Adrenal gland (tissue), 9 donors: ENCODE measurements at regions not wholly inside any gene's neighbourhood (a gene's known extent, or its start where the extent isn't known, plus 50 kb on each side); places are given as distances from the start of the nearest gene placed in this dataset.

Experiments used
- DNase-seq, 7 donors: peaks; one replicate each; pipeline ENCODE4 v3.0.0-alpha.2; 2019 to 2020
- H3K27ac ChIP-seq, 5 donors: fragments of 200-600 bp; sonication (generic) in 4 of 5; 1 replicate in 3 of 5; 2 replicates in 2 of 5; pipeline versions ENCODE4 v1.5.1 to v1.8.0; 2016 to 2020; ENCODE audit warnings: mild to moderate bottlenecking in 1 of 5
- H3K27me3 ChIP-seq: fragments of 200-600 bp; 2 replicates; pipeline ENCODE4 v1.8.0; 2021
- H3K36me3 ChIP-seq, 2 donors: fragments of 200-600 bp; replicated peaks in 1 of 2; 1 replicate in 1 of 2; 2 replicates in 1 of 2; pipeline versions ENCODE4 v1.5.1 to v1.8.0; 2018 to 2022
- H3K4me1 ChIP-seq, 2 donors: fragments of 200-600 bp; replicated peaks in 1 of 2; 1 replicate in 1 of 2; 2 replicates in 1 of 2; pipeline versions ENCODE4 v1.5.1 to v1.8.0; 2018 to 2021
- H3K4me3 ChIP-seq, 4 donors: fragments of 200-600 bp; sonication (generic) in 3 of 4; one replicate each; pipeline ENCODE4 v1.5.1; 2016 to 2018
- H3K9me3 ChIP-seq, 3 donors: fragments of 200-600 bp; sonication (generic) in 1 of 3; replicated peaks in 1 of 3; 1 replicate in 2 of 3; 2 replicates in 1 of 3; pipeline versions ENCODE4 v1.5.1 to v1.8.0; 2016 to 2021
- POLR2A ChIP-seq, 2 donors: fragments of 450-650 bp; IDR thresholded peaks; one replicate each; pipeline ENCODE4 v1.6.1; 2017; ENCODE audit warnings: antibody characterized with exemption in 2 of 2, mild to moderate bottlenecking in 2 of 2, moderate library complexity in 1 of 2
- WGBS, 4 donors: extraction: QIAGEN DNeasy Blood & Tissue Kit in 2 of 4; methylation state at CpG; one replicate each; pipeline versions ENCODE4 v1.1.5 to v1.1.7; 2013 to 2017; 5-methylcytosine and 5-hydroxymethylcytosine counted together
- intact Hi-C, 2 donors: fragments of 100-400 bp; cut with DNase I; formaldehyde crosslinking; loops; one replicate each; pipeline versions ENCODE4 v1.14.1 to v1.15.0; 2022 to 2023
- TF ChIP-seq, protein P1 (sequence below), 6 experiments: fragments of 450-650 bp in 4 of 6; fragments of 200-600 bp in 2 of 6; sonication (generic) in 1 of 6; IDR thresholded peaks; 1 replicate in 5 of 6; 2 replicates in 1 of 6; pipeline versions ENCODE4 v1.5.1 to v1.8.0; 2016 to 2021; ENCODE audit warnings: antibody characterized with exemption in 6 of 6, mild to moderate bottlenecking in 2 of 6, moderate library complexity in 1 of 6
- donor health status: healthy with polysubstance abuse.
- donor health status: Bipolar disorder and iron deficiency.
- donor health status: DM: yes; HTN: yes; CAD: no.
- donor health status: DM: no; HTN: no; CAD: no.
- donor health status: DM: no; HTN: no; CAD: no.

DNA sequence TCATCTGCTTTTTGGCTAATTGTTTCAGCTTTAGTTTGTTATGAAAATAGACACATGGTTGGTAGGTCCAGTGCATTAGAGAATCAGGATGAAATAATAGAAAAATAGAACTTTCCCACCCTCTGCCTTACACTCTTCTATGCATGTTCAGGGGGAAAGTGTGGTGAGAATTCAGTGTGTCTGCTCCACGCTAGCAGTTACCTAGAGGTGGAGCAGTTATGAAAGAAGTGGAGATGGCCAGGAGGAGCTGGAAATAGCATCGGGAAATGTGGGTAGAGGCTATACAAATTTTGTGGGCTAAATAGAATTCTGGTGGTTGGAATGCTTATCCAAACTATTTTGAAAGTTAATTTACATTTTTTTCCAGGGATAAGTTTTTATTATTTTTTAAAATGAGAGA lies 91.4 kb upstream of the MAD2L1 start:
- whole genome bisulfite sequencing, 4 donors = 81 to 87% (median 83%) methylated on average over 2 of the region's 2 CpGs
- TF ChIP-seq, protein P1, sequence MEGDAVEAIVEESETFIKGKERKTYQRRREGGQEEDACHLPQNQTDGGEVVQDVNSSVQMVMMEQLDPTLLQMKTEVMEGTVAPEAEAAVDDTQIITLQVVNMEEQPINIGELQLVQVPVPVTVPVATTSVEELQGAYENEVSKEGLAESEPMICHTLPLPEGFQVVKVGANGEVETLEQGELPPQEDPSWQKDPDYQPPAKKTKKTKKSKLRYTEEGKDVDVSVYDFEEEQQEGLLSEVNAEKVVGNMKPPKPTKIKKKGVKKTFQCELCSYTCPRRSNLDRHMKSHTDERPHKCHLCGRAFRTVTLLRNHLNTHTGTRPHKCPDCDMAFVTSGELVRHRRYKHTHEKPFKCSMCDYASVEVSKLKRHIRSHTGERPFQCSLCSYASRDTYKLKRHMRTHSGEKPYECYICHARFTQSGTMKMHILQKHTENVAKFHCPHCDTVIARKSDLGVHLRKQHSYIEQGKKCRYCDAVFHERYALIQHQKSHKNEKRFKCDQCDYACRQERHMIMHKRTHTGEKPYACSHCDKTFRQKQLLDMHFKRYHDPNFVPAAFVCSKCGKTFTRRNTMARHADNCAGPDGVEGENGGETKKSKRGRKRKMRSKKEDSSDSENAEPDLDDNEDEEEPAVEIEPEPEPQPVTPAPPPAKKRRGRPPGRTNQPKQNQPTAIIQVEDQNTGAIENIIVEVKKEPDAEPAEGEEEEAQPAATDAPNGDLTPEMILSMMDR (IDR thresholded peaks at IDR 0.05) = no peak
- TF ChIP-seq POLR2A (IDR thresholded peaks at IDR 0.05) = no peak
- Histone ChIP-seq H3K4me3 (no peak overlapping the region), H3K27me3 (no peaks in the 10 kb centered on the region), H3K9me3 (no peaks in the 10 kb centered on the region), H3K36me3 (no peaks in the 10 kb centered on the region), H3K27ac (no peak overlapping the region), H3K4me1 (no peaks in the 10 kb centered on the region)
- no peak for DNase-seq
- intact Hi-C loops = loop anchor here in 1 of 2 donors (5.0 kb wide), 1 partner anchor 934 kb away; no protein-coding TSS in a partner anchor

DNA sequence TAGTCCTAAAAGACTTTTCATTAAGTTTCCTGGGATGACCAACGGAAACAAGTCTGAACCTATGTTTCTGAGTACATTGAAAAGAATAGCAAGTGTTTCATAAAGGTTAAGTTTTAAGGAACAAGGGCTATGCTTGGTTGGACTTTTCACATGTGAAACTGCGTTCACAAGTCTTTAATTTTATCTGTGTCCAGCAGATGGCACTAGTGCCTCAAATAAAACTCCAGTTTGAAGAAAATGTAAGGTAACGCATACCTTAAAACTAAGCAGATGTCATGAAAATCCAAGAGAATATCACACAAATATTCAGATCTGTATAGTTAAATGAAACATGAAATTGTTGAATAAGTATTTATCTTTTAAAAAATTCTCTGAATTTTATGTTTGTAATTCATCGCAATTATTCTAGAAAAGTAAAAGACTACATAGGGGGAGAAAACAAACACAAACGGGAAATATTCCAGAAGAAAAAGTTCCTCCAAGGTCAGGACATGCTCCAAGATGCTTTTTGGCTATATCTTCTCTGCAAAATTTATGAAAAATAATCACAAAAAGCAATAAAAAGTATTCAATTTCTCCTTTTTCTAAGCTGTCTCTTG lies 89.6 kb upstream of the MAD2L1 start:
- Histone ChIP-seq H3K27me3 (no peaks in the 10 kb centered on the region), H3K4me3 (no peak overlapping the region), H3K27ac (no peak overlapping the region), H3K9me3 (no peaks in the 10 kb centered on the region), H3K4me1 (no peaks in the 10 kb centered on the region), H3K36me3 (no peaks in the 10 kb centered on the region)
- peak in 4 of 7 donors; percentile 14 to 29 (median 18) for DNase-seq
- TF ChIP-seq, protein P1 (IDR thresholded peaks at IDR 0.05) = peak; percentile 46 to 73 (median 66)
- no peak for TF ChIP-seq POLR2A (IDR thresholded peaks at IDR 0.05)
- 21 to 25% (median 24%) methylated on average over 5 of the region's 5 CpGs for WGBS, 4 donors
- intact Hi-C loops = loop anchor here in 1 of 2 donors (5.0 kb wide), 1 partner anchor 936 kb away; no protein-coding TSS in a partner anchor

DNA sequence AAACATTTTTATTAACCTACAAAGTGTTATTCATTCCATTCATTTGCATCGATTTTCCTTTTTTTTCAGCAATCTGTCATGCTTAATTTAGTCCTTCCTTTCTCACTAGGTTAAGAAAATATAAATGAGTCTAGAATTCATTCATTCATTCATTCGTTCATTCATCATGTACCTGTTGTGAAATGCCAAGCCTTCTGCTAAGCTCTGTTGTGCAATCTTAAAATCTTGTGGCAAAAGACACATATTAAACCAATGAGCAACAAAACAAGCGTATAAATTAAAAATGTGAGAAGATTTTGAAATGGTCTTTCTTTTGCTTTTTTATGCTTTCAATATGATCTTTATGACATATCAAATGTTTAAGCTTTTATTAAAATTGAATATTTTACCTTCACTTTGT lies 88.6 kb upstream of the MAD2L1 start:
- Histone ChIP-seq H3K27ac (no peak overlapping the region), H3K4me3 (no peak overlapping the region), H3K9me3 (no peaks in the 10 kb centered on the region), H3K4me1 (no peaks in the 10 kb centered on the region), H3K27me3 (no peaks in the 10 kb centered on the region), H3K36me3 (no peaks in the 10 kb centered on the region)
- TF ChIP-seq, protein P1 (IDR thresholded peaks at IDR 0.05) = no peak
- TF ChIP-seq POLR2A (IDR thresholded peaks at IDR 0.05) = no peak
- DNase-seq = no peak
- intact Hi-C loops = loop anchor here in 1 of 2 donors (5.0 kb wide), 1 partner anchor 937 kb away; no protein-coding TSS in a partner anchor
- 61 to 71% (median 61%) methylated on average over 3 of the region's 3 CpGs for WGBS, 4 donors

DNA sequence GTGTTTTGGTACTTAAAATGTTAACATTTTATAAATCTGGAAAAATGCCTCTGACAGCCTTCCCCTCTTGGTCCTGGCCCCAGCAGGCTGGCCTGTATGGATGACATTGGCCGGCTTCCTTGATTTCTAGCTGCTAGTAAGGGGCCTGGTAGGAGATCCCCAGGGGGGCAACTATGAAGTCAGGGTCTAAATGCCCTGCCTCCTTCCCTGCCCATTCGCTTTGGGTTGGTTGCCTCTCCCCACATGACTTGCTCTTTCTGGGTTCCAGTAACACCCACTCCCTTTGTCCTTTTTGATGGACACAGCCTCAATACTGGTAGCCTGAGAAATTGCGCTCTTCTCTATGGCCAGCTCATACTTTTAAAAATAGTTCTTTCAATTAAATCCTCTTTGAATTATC lies 78.0 kb upstream of the MAD2L1 start:
- Histone ChIP-seq H3K9me3 (no peaks in the 10 kb centered on the region), H3K27me3 (no peaks in the 10 kb centered on the region), H3K4me3 (no peak overlapping the region), H3K4me1 (no peaks in the 10 kb centered on the region), H3K27ac (no peak overlapping the region), H3K36me3 (no peaks in the 10 kb centered on the region)
- intact Hi-C loops = no loop called here
- TF ChIP-seq, protein P1 (IDR thresholded peaks at IDR 0.05) = no peak
- no peak for TF ChIP-seq POLR2A (IDR thresholded peaks at IDR 0.05)
- 83 to 94% (median 92%) methylated on average over 3 of the region's 3 CpGs for WGBS, 4 donors
- DNase-seq = no peak
